ENCODE measurements at regions not wholly inside any gene's neighbourhood (a gene's known extent, or its start where the extent isn't known, plus 50 kb on each side); places are given as distances from the start of the nearest gene placed in this dataset.
"Not testable (repeated sequence)": the region's sequence is repeated elsewhere in the genome, so short reads cannot be mapped to it uniquely, and the experiment has no call there.

DNA sequence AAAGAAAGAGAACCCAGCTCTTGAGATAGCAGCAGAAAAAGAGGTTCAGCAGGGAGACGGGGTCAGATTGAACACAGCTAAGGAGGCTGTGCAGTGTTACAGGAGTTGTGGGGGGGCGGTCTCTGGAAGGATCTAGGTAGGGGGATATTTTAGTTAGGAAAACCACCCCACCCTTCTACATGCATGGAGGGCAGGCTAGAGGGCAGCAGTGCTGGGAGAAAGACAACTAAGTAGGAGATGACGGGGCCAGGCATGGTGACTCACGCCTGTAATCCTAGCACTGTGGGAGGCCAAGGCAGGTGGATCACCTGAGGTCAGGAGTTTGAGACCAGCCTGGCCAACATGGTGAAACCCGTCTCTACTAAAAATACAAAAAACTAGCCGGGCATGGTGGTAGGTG lies 80.7 kb upstream of the KCNMA1 start:
- H3K9me3 ChIP-seq (ENCODE audit: control insufficient read depth, low read depth, low read length); H3K27me3 ChIP-seq (ENCODE audit: control insufficient read depth, extremely low read depth, insufficient read depth, low read length); H2AFZ ChIP-seq (ENCODE audit: control insufficient read depth, low read length); DNase-seq (ENCODE audit: low read depth, low spot score); H3K79me2 ChIP-seq (ENCODE audit: control insufficient read depth, insufficient read depth, low read length); H3K36me3 ChIP-seq (ENCODE audit: control insufficient read depth in 2 of 2, extremely low read depth in 1 of 2, insufficient read depth in 2 of 2, low read length in 2 of 2); H3K4me3 ChIP-seq (ENCODE audit: control insufficient read depth in 2 of 3, extremely low read depth in 1 of 3, insufficient read depth in 2 of 3, low read depth in 1 of 3, low read length in 3 of 3); dilution Hi-C loops (cut with MboI; ENCODE audit: extremely low pct_ligation_motif_present, low sequenced_read_pairs); H3K4me2 ChIP-seq (ENCODE audit: control insufficient read depth, extremely low read depth, insufficient read depth, low read depth, low read length); H3K9me1 ChIP-seq (ENCODE audit: control insufficient read depth, extremely low read depth, insufficient read depth, low read length); H4K20me1 ChIP-seq (ENCODE audit: control insufficient read depth, extremely low read depth, insufficient read depth, low read length); H3K9ac ChIP-seq (ENCODE audit: control insufficient read depth, extremely low read depth, insufficient read depth, low read length); H3K4me1 ChIP-seq (ENCODE audit: control insufficient read depth, extremely low read depth, insufficient read depth, low read length); FAIRE-seq; H3K27ac ChIP-seq (ENCODE audit: control insufficient read depth, insufficient read depth, low read length): not testable (repeated sequence)
- TF ChIP-seq, protein P1, sequence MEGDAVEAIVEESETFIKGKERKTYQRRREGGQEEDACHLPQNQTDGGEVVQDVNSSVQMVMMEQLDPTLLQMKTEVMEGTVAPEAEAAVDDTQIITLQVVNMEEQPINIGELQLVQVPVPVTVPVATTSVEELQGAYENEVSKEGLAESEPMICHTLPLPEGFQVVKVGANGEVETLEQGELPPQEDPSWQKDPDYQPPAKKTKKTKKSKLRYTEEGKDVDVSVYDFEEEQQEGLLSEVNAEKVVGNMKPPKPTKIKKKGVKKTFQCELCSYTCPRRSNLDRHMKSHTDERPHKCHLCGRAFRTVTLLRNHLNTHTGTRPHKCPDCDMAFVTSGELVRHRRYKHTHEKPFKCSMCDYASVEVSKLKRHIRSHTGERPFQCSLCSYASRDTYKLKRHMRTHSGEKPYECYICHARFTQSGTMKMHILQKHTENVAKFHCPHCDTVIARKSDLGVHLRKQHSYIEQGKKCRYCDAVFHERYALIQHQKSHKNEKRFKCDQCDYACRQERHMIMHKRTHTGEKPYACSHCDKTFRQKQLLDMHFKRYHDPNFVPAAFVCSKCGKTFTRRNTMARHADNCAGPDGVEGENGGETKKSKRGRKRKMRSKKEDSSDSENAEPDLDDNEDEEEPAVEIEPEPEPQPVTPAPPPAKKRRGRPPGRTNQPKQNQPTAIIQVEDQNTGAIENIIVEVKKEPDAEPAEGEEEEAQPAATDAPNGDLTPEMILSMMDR (optimal IDR thresholded peaks at IDR 0.05 in 1 of 3, IDR thresholded peaks at IDR 0.05 in 1 of 3, conservative IDR thresholded peaks at IDR 0.05 in 1 of 3; ENCODE audit: extremely low read depth in 1 of 3, insufficient read depth in 2 of 3, low read length in 3 of 3) = peak in 1 of 3 experiments; percentile 20

DNA sequence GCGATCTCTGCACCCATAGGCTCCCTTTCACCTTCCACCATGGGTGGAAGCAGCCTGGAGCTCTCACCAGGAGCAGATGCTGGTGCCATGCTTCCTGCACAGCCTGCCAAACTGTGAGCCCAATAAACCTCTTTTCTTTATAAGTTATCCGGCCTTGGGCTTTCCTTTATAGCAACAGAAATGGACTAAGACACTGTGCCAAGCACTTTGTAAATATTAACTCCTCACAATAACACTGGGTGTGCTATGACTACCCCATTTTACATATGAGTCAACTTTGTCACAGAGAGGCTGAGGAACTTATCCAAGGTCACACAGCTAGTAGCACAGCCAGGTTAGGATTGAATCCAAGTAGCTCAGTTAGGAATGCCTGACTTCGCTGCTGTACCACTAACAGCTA lies 79.7 kb upstream of the KCNMA1 start:
- Histone ChIP-seq H2AFZ (ENCODE audit: control insufficient read depth, low read length) (no peak overlapping the region), H3K36me3 (ENCODE audit: control insufficient read depth in 2 of 2, extremely low read depth in 1 of 2, insufficient read depth in 2 of 2, low read length in 2 of 2) (no peaks in the 10 kb centered on the region), H3K4me3 (ENCODE audit: control insufficient read depth in 2 of 3, extremely low read depth in 1 of 3, insufficient read depth in 2 of 3, low read depth in 1 of 3, low read length in 3 of 3) (no peak overlapping the region), H3K9ac (ENCODE audit: control insufficient read depth, extremely low read depth, insufficient read depth, low read length) (no peak overlapping the region), H3K27me3 (ENCODE audit: control insufficient read depth, extremely low read depth, insufficient read depth, low read length) (no peaks in the 10 kb centered on the region), H3K4me2 (ENCODE audit: control insufficient read depth, extremely low read depth, insufficient read depth, low read depth, low read length) (no peak overlapping the region), H3K4me1 (ENCODE audit: control insufficient read depth, extremely low read depth, insufficient read depth, low read length) (no peaks in the 10 kb centered on the region), H3K79me2 (ENCODE audit: control insufficient read depth, insufficient read depth, low read length) (no peaks in the 10 kb centered on the region), H3K27ac (ENCODE audit: control insufficient read depth, insufficient read depth, low read length) (no peak overlapping the region), H4K20me1 (ENCODE audit: control insufficient read depth, extremely low read depth, insufficient read depth, low read length) (no peaks in the 10 kb centered on the region), H3K9me3 (ENCODE audit: control insufficient read depth, low read depth, low read length) (no peaks in the 10 kb centered on the region), H3K9me1 (ENCODE audit: control insufficient read depth, extremely low read depth, insufficient read depth, low read length) (no peaks in the 10 kb centered on the region)
- DNase-seq (ENCODE audit: low read depth, low spot score) = no peak
- dilution Hi-C loops (cut with MboI; ENCODE audit: extremely low pct_ligation_motif_present, low sequenced_read_pairs) = no loop called here
- no peak for FAIRE-seq
- TF ChIP-seq EZH2 (IDR thresholded peaks at IDR 0.05; ENCODE audit: low read length) = no peak
- TF ChIP-seq, protein P1 (optimal IDR thresholded peaks at IDR 0.05 in 1 of 3, IDR thresholded peaks at IDR 0.05 in 1 of 3, conservative IDR thresholded peaks at IDR 0.05 in 1 of 3; ENCODE audit: extremely low read depth in 1 of 3, insufficient read depth in 2 of 3, low read length in 3 of 3) = no peak
